VCaP (cell line): ENCODE measurements at regions not wholly inside any gene's neighbourhood (a gene's known extent, or its start where the extent isn't known, plus 50 kb on each side); places are given as distances from the start of the nearest gene placed in this dataset.
"Not testable (repeated sequence)": the region's sequence is repeated elsewhere in the genome, so short reads cannot be mapped to it uniquely, and the experiment has no call there.

Source experiments
- H3K27ac ChIP-seq: fragments of 450-650 bp; 2 replicates; pipeline ENCODE4 v1.5.1; 2017
- TF ChIP-seq, protein P1 (sequence below): fragments of 450-650 bp; conservative IDR thresholded peaks from 2 replicates; pipeline ENCODE4 v1.5.1; 2017; ENCODE audit warnings: mild to moderate bottlenecking, moderate library complexity

GRCh38 chr5:3153226-3153858 lies 401.9 kb upstream of the IRX2 start:
- TF ChIP-seq, protein P1, sequence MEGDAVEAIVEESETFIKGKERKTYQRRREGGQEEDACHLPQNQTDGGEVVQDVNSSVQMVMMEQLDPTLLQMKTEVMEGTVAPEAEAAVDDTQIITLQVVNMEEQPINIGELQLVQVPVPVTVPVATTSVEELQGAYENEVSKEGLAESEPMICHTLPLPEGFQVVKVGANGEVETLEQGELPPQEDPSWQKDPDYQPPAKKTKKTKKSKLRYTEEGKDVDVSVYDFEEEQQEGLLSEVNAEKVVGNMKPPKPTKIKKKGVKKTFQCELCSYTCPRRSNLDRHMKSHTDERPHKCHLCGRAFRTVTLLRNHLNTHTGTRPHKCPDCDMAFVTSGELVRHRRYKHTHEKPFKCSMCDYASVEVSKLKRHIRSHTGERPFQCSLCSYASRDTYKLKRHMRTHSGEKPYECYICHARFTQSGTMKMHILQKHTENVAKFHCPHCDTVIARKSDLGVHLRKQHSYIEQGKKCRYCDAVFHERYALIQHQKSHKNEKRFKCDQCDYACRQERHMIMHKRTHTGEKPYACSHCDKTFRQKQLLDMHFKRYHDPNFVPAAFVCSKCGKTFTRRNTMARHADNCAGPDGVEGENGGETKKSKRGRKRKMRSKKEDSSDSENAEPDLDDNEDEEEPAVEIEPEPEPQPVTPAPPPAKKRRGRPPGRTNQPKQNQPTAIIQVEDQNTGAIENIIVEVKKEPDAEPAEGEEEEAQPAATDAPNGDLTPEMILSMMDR, result no peak
- peak overlapping the region; percentile 35 for H3K27ac ChIP-seq

DNA sequence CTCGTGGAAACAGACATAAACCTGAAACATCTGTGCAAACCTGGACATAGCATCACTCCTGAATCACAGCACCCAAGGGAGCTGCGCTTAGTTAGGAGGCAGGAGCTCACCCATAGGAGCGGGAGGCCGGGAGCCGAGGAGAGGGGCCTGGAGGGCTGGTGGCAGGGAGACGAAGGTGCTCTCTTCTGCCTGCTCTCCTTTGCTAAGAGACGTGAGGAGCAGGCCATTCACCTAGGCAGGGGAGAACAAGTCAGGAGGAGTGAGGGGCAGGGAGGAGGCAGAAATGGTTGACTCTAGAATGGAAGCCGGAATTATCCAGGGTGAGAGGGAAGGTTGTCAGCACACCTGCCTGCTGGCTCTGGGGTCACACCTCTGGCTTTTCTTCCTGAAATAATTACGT lies 398.4 kb upstream of the IRX2 start:
- TF ChIP-seq, protein P1, result no peak
- no peak overlapping the region for H3K27ac ChIP-seq

- H3K27ac ChIP-seq, result not testable (repeated sequence)
Observed at GRCh38 chr5:3147405-3147804, 395.9 kb upstream of the IRX2 start.

- no peak overlapping the region for H3K27ac ChIP-seq
- TF ChIP-seq, protein P1, result no peak
Observed at GRCh38 chr5:3145641-3146040, 394.2 kb upstream of the IRX2 start.

DNA sequence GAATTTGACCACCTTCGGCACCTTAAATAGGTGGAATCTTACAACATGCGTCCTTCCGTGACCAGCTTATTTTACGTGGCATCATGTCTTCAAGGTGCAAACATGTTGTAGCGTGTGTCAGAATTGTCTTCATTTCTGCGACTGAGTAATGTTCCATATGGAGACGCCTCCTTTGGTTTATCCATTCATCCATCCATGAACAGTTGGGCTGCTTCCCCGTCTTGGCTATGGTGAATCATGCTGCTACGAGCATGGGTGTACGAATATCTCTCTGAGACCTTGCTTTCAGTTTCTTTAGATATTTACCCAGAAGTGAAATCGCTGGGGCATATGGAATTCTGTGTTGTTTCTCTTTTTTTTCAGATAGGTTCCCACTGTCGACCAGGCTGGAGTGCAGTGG lies 391.9 kb upstream of the IRX2 start:
- H3K27ac ChIP-seq, result no peak overlapping the region
- TF ChIP-seq, protein P1, result no peak

GRCh38 chr5:3142261-3143027 lies 391.0 kb upstream of the IRX2 start:
- TF ChIP-seq, protein P1, result no peak
- H3K27ac ChIP-seq, result no peak overlapping the region

DNA sequence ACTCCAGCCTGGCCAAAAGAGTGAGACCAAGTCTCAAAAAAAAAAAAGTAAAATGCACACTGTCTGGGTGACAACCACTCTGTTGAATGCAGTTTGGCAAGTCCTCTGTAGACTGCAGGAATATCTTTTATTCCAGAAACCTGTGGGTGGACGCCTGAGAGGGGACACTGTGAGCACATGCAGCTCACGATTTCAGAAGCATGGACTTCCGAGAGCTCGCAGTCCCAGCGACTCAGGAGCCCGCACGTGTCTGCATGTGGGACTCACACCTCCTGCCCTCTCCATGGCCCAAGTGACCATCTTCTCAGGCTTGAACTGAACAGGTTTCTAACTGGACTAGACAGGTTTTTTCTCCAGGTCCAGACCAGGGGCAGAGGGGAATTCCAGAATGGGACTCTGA lies 388.6 kb upstream of the IRX2 start:
- no peak overlapping the region for H3K27ac ChIP-seq
- TF ChIP-seq, protein P1, result no peak

DNA sequence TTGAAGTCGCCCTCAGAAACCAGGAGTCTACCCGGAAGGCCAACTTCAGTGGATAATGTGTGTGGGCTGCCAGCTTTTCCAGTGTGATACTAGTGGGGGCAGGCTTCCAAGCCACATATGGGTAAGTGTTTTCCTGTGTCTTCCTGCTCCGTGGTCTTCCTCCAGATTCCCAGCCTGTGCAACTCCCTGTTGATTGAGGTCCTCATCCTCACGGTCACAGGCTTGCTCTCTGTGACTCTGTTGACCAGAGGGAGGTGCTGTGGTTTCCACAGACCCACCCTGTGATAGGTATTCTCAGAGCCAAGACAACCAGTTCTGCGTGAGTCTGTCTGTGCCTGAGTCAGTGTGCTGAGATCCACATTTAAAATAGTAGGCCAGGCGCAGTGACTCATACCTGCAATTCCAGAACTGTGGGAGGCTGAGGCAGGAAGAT lies 388.0 kb upstream of the IRX2 start:
- TF ChIP-seq, protein P1, result no peak

More for the DNA sequence above, 388.0 kb upstream of the IRX2 start:
- no peak overlapping the region for H3K27ac ChIP-seq
